GM12875 (cell line): ENCODE measurements at regions not wholly inside any gene's neighbourhood (a gene's known extent, or its start where the extent isn't known, plus 50 kb on each side); places are given as distances from the start of the nearest gene placed in this dataset.

Source experiments
- H3K4me3 ChIP-seq: one replicate; pipeline ENCODE4 v1.5.1; 2011; ENCODE audit warnings: low read depth, low read length, control low read depth
- CTCF ChIP-seq: IDR thresholded peaks from 2 replicates; pipeline ENCODE4 v1.5.1; 2011; ENCODE audit warnings: low read depth, mild to moderate bottlenecking, control low read depth, inconsistent platforms, low read length, moderate library complexity, borderline replicate concordance; ENCODE audit not compliant: insufficient read depth

- no peak overlapping the region for H3K4me3 ChIP-seq
- TF ChIP-seq CTCF, result no peak
Measured at GRCh38 chr5:89698028-89698427, 711.5 kb downstream of the CETN3 start.

- no peak overlapping the region for H3K4me3 ChIP-seq
- no peak for TF ChIP-seq CTCF
Measured at GRCh38 chr5:89697581-89697980, 712.0 kb downstream of the CETN3 start.

GRCh38 chr5:89695371-89695770 is 714.2 kb downstream of the CETN3 start:
- no peak for TF ChIP-seq CTCF
- no peak overlapping the region for H3K4me3 ChIP-seq

- no peak overlapping the region for H3K4me3 ChIP-seq
- no peak for TF ChIP-seq CTCF
Measured at GRCh38 chr5:89694026-89694550, 715.5 kb downstream of the CETN3 start.

- no peak for TF ChIP-seq CTCF
- no peak overlapping the region for H3K4me3 ChIP-seq
Measured at GRCh38 chr5:89690331-89690730, 719.2 kb downstream of the CETN3 start.

- TF ChIP-seq CTCF, result no peak
- H3K4me3 ChIP-seq, result no peak overlapping the region
Measured at GRCh38 chr5:89686081-89686765, 723.3 kb downstream of the CETN3 start.

GRCh38 chr5:89676634-89677033 is 732.9 kb downstream of the CETN3 start:
- H3K4me3 ChIP-seq, result no peak overlapping the region
- TF ChIP-seq CTCF, result no peak
